GM21825 (cell line): ENCODE measurements at regions not wholly inside any gene's neighbourhood (a gene's known extent, or its start where the extent isn't known, plus 50 kb on each side); places are given as distances from the start of the nearest gene placed in this dataset.

Source experiments
- ATAC-seq: cut with Tn5 transposase; IDR thresholded peaks from one replicate; pipeline ENCODE4 v1.9.1; 2021; ENCODE audit warnings: mild to moderate bottlenecking, moderate library complexity; ENCODE audit not compliant: unreplicated experiment

GRCh38 chr2:47315475-47315874 is 53.6 kb upstream of the EPCAM start:
- no peak for ATAC-seq

- ATAC-seq, result no peak
Observed at GRCh38 chr2:47313728-47314127, 55.4 kb upstream of the EPCAM start.

- no peak for ATAC-seq
Observed at GRCh38 chr2:47313141-47313691, 55.9 kb upstream of the EPCAM start.

- ATAC-seq, result no peak
Observed at GRCh38 chr2:47312491-47312850, 56.6 kb upstream of the EPCAM start.

- no peak for ATAC-seq
Observed at GRCh38 chr2:47311764-47312490, 57.2 kb upstream of the EPCAM start.

GRCh38 chr2:47310801-47311560 is 58.1 kb upstream of the EPCAM start:
- peak; percentile 11 for ATAC-seq

GRCh38 chr2:47309952-47310800 is 58.9 kb upstream of the EPCAM start:
- ATAC-seq, result peak; percentile 84

GRCh38 chr2:47309472-47309951 is 59.6 kb upstream of the EPCAM start:
- peak; percentile 0 for ATAC-seq

GRCh38 chr2:47307066-47307465 is 62.0 kb upstream of the EPCAM start:
- ATAC-seq, result no peak

GRCh38 chr2:47304654-47305053 is 64.5 kb upstream of the EPCAM start:
- ATAC-seq, result no peak

- ATAC-seq, result no peak
Observed at GRCh38 chr2:47303341-47304148, 65.6 kb upstream of the EPCAM start.

- no peak for ATAC-seq
Observed at GRCh38 chr2:47302308-47302707, 66.8 kb upstream of the EPCAM start.

GRCh38 chr2:47301731-47302130 is 67.4 kb upstream of the EPCAM start:
- ATAC-seq, result no peak

- peak; percentile 75 for ATAC-seq
Observed at GRCh38 chr2:47301277-47301618, 67.9 kb upstream of the EPCAM start.

GRCh38 chr2:47300609-47301276 is 68.4 kb upstream of the EPCAM start:
- ATAC-seq, result peak; percentile 70

GRCh38 chr2:47300081-47300480 is 69.0 kb upstream of the EPCAM start:
- no peak for ATAC-seq

GRCh38 chr2:47299555-47299954 is 69.6 kb upstream of the EPCAM start:
- no peak for ATAC-seq

GRCh38 chr2:47298771-47299170 is 70.3 kb upstream of the EPCAM start:
- no peak for ATAC-seq

- ATAC-seq, result no peak
Observed at GRCh38 chr2:47297767-47298425, 71.2 kb upstream of the EPCAM start.
